Effector CD8-positive, alpha-beta T cell (primary cell): ENCODE measurements at regions not wholly inside any gene's neighbourhood (a gene's known extent, or its start where the extent isn't known, plus 50 kb on each side); places are given as distances from the start of the nearest gene placed in this dataset.
A peak's percentile ranks its signal among the peaks of the same experiment; 100 is the strongest.

Experiments
- DNase-seq: peaks from one replicate; lab custom pipeline; 2025; lab: John Stamatoyannopoulos, UW

DNA sequence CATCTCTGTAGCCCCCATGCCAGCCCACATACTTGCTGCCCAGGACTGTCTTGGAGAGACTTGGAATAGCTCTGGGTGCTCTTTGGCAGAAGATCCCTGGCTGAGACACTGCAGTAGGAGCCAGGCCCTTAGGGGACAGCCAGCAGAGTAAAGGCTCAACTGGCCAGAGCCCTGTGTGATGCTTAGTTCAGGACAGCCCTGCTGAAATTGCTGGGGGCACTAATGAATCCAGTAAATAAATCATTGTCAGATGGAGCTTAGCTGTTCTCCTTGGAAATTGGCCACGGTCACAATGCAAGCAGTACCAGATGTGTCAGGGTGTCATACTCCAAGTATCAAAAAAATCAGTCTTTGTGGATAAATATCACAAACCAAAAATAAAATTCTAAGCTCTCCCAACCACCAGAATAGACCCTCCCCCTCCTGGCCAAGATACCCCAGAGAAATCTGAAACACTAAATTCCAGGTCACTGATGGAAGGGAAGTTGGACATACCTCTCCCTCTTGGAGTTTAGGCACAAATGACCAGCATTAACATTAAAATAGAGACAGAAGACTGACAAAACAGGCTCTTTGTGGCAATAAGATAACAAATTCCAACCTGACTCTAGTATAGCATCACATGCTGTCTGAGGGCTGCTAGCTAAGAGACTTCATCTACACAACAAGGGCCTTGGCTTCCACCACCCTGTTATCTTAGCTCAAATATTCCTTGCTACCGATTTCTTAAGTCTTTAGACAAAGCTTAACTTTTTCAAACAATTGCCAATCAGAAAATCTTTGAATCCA is 83.2 kb upstream of the DNAH14 start:
- no peak for DNase-seq

DNA sequence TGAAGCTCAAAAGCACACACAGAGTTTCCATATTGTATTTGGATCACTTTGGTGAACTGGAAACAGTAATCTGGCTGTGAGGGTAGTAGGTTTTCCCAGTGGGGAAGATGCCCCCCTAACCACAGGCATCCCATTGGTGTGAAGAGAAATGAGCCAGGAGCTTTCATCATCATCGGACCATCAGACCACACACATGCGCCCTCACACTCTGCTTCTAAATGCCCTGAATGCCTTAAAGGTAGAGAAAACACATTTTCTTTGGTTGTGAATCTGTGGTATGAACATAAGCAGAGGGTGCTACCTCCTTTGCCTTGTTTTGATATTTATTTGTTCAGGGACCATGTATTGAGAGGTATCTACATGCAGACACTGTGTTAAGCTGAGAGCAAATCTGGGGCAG is 79.0 kb upstream of the DNAH14 start:
- no peak for DNase-seq

DNA sequence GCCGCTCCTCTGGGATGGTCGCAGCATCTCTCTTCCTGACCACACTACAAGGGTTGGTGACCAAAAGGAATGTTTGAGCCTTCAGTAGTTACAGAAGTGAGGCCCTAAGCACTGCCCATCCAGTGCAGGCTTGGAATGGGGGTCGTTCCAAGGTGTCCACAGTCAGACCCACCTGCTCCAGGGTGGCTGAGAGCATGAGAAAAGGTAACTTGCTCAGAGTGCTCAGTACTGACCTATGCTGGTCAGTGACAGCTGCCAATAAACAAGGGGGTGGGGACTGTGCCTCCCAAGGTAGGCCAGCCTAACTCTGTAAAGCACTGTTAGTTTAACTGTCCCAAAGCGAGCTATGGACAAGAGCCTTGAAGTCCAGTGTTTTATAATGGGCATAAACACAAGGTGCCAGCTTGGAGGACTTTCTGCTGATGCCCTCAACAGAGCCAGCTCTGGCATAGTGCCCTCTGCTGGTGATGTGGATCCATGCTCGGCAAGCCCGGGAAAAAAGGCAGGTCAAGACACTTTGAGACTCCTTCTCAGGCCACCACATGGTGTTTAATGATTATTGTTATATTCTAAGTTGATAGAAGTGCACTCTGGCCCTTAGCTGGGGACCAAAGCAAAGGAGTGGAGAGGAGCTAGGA is 78.1 kb upstream of the DNAH14 start:
- DNase-seq: peak; percentile 24

DNA sequence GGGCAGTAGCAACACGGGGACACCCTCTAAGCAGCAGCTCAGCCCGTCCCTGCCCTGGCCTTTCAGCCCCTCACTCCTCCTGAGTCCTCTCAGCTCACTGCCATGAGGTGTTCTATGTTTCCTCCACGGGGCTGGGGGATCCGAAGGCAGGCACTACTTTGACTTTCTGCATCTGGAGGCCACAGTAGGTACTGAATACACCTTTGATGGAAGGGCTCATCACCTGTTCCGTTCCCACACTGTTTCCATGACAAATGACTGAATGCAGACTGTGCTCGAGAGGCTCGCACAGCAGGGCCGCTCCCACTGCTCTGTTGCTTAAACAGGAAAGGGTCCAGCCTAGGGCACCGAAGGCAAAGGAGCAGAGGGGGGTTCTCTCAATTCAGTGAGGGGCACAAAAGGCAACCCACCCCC is 77.6 kb upstream of the DNAH14 start:
- no peak for DNase-seq

DNA sequence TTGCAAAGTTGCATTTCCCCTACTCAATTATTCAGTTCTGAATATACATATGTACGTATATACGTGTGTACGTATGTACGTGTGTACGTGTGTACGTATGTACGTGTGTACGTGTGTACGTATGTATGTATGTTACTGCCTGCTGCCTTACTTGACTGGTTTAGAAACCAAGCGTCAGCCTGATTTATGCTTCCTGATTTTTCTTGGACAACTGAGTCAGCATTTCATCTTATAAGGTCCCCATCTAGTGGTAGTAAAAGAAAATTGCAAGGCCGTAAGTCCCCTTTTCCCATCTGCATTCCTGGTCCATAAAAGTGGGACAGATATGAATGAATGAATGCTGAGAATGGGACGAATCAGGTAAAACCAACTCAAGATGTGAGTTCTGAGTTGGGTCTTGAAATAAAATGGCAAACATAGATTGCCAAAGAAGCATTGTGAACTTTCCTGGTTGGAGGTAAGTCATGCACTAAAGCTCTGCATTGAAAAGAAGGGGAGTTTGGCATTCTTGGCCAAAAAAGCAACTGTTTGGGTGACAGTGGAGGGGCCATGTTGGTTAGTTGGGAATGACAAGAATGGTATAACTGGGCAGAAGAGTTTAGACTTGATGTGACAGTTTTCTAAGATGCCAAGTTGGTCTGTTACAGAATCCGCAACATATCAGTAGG is 76.4 kb upstream of the DNAH14 start:
- DNase-seq: no peak

DNA sequence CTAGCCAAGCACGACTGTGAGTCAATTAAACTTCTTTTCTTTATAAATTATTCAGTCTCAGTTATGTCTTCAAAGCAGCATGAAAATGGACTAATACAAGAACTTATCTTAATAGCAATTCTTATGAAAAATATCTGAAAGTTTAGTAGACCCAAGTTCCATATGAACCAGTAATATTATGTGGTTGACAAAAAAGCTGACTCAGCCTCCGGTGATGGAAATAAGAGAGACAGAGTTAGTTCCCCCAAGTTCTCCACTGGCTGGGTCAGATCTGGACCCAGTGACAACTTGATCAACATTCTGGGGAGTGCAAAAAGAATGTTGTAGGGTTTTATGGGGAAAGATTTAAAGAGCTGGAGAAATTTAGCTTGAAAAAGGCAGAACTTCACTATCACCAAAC is 72.5 kb upstream of the DNAH14 start:
- no peak for DNase-seq

DNA sequence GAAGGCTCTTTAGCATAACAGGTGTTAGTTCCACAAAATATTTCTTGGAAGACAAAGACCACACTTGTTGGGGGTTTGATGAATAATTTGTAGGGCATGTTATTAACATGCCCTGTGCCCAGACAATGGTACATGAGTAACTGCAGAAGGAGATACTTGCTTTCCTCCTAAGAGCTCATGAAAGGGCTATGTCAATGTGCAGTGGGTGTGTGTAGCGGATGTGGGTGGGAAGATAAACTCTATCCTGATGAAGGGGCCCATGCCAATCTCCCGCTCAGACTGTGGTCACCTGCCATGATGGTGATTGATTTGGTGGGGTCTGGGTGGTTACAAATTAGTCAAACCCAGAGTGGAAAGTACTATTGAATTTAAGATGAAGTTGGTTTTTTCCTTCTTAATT is 69.8 kb upstream of the DNAH14 start:
- DNase-seq: no peak

DNA sequence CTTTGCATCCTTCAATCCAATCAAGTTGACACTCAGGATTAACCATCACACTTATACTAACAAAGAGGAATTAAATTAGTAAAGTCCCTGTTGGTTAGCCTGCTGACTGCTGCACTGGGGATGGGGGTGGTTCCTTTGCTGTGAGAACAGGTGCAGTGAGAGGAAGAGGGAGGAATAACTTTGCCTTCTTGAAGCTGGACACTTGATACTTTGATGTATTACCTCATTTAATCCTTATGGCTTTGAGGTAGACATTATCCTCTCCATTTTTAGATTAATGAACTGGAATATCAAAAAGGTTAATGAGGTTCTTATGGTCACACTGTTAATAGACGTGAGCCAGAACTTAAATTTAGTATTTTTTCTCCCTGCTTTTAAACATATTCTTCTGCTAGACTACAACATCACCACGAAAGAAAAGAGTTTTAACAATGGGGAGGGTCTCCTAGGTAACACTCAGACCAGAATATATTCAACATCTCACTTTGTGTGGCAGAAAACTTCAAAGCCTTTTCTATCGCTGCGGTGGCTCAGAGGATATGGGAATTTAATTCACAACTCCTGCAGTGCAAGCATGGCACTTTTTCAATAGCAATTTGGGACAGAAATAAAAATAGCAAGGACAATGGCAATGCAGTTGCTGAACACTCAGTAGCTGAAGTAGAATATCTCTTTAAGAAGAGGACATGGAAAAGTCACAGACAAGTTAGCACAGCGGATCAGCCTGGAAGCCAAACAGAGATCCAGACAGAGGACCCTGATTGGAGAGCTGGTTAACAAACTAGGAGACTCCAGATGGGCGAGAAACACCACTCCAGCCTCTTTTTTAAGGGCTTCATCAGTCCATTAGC is 68.8 kb upstream of the DNAH14 start:
- DNase-seq: no peak

DNA sequence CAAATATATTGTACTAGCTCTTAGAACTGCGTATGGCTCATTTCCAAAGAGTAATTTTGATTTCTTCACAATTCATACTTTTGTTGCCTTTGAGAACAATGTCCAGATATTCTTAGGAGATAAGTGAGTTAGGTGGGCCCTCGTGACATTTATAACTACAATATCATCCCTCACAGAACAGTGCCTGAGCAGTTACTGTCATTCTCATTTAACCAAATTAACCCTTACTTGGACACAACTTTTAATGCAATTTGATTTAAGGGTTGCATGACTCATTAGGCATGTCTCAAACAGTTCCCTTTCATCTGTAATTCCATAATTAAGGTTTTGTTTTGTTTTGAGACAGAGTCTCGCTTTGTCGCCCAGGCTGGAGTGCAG is 68.1 kb upstream of the DNAH14 start:
- no peak for DNase-seq

DNA sequence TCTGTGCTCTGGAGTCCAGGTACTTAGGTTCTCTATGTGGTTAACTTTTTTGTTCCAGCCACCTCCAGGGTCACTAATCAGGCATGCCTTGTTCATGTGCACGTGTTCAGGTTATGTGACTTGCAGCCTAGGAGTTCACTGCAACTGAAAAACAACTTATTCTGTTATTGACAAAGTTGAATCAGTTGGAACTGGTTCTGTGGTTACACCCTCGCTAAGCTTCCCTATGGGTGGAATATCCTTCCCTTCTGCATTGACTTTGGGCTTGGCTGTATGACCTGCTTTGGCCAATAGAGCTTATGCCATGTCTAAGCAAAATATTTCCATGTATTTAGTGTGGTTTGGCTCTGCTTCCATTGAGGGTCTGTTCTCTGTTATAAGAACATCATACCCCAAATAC is 66.0 kb upstream of the DNAH14 start:
- DNase-seq: no peak

DNA sequence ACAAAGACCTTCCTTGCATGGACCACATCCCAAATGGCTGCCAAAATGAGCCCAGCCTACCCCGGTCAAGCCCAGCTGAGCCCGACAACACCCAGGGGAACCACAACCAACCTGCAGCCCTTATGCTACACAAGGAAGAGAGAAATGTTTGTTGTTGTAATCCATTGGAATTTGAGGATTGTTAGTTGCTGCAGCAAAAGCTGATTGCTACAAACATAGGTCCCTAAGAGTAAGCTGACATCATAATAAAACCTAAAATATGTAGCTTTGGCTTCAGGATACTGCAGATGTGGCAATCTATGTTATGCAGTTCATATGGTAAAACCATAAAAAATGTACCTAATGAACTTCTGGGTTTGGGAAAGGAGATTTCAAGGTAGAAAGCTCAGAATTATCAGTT is 65.5 kb upstream of the DNAH14 start:
- DNase-seq: no peak

DNA sequence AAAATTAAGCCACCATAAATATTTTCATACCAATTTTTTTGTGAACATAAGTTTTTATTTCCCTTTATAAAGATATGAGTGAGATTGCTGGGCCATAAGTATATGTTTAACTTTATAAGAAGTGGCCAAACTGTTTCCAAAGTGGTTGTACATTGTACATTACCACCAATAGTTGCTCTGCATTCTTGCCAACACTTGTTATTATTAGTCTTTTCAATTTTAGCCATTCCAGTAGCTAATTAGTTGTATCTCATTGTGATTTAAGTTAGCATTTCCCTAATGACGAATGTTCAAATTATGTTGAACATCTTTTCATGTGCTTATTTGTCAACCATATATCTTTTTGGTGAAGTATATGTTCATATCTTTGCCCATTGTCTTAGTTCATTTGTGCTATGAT is 64.0 kb upstream of the DNAH14 start:
- DNase-seq: no peak

DNA sequence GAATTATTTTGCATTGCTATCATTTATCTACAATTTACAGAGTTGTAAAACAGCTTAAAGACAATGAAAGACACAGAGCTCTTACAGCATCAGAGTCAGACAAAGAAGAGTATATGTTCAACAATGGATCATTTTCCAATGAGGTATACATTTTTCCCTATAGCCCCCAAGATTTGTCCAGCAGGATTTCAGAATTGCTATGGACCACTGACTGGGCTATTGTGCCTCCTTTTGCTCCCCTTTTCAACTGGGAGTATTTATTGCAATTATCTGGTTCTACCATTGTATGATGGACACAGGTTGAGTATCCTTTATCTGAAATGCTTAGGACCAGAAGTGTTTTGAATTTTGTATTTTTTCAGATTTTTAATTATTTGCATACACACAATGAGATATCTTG is 62.5 kb upstream of the DNAH14 start:
- DNase-seq: no peak

DNA sequence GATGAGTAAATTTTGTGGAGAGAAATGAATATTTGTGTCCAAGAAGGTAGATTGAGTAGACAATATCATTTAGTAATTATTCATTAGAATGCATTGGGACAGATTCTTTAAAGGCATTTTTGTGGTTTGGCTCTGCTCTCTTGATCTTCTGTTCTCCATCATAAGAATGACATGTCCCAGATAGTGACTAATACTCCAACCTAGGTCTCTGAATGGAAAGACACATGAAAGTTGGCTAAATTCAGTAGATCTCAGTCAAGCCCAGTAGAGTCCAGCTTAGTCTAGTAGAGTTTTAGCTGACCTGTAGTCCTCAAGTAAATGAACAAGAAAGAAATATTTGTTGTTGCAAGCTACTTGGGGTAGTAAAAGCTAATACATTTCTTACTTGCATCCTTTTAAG is 61.8 kb upstream of the DNAH14 start:
- no peak for DNase-seq

DNA sequence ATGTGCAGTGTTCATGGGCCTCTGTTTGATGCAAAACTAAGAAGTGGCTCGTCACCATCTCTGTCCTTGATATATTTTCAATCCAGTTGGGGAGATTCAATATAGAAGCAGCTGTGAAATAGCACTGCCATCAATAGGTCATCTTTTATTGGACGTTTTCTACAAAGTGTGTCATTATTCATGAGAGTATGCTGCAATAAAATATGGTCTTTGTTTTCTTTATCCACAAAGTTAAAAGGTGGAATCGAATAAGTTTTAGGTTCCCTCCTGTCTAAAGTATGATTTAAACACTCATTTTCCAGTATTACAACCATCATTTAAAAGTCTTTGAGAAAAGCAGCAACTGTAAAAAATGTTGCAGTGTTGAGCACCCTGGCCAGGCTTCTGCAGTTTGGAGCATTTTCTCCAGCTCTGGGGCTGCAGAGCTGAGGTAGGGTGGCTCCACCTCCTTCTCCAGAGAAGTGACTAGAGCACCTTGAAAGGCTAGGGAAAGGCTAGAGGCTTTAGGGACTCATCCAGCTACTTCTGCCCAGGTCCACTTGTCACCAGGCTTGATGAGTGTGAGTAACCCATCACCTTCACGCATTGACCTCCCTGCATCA is 56.5 kb upstream of the DNAH14 start:
- DNase-seq: no peak

DNA sequence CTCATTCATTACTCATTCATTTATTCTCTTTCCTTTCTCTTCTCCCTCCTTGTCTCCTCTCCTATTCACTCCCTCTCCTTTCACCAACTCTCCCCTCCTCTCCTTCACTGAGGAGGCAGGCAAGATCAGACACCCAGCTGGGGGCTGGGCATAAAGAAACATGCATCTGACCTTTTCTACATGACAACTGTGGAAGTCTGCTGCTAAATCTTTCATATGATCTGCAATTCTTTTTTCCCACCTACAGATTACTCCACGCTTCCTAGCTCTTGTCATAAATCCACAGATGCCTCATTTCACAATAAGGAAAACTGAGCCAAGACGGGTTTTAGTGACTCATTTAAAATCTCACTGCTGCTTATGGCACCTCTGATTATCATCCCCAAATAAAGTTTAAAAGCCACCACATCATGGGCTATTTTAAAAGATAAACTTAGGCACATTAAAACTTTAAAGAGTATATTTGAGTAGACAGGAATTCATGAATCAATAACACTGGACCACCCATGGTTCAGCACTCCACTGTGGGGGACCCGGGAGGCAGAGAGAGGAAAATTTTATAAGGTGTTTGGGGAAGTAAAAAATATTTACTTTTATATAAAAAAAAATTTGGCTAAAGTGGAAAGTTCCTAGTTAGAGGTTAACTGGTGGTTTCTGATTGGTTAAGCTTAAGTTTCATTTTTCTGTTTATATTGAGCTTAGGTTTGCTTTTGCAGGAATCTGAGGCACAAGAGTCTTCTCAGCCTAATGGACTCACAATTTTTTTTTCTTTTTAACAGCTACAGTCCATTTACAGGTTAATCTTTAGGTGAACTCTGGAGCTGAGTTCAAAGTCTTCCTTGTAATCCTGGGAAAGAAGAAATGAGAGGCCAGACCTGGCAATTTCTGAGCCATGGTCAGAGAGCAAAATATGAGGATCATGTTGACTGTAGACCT is 55.8 kb upstream of the DNAH14 start:
- no peak for DNase-seq

DNA sequence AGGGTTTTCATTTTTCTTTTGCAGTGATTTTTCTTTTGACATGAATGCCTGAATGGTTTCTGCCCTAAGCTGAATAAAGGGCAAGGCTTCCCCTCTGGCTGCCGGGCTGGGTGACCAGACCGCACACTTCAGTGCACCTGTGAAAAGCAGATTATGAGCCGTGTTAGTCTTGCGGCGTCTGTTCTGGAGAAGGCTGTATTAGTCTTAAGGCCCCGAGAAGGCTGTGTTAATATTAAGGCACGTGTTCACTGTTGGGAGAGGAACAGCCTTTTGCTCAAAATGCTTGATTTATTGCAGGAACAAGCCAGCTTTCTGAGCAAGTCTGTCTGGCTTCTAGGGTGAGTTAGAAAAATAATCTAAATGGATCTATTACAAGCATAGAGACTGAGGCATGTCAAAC is 54.7 kb upstream of the DNAH14 start:
- no peak for DNase-seq

DNA sequence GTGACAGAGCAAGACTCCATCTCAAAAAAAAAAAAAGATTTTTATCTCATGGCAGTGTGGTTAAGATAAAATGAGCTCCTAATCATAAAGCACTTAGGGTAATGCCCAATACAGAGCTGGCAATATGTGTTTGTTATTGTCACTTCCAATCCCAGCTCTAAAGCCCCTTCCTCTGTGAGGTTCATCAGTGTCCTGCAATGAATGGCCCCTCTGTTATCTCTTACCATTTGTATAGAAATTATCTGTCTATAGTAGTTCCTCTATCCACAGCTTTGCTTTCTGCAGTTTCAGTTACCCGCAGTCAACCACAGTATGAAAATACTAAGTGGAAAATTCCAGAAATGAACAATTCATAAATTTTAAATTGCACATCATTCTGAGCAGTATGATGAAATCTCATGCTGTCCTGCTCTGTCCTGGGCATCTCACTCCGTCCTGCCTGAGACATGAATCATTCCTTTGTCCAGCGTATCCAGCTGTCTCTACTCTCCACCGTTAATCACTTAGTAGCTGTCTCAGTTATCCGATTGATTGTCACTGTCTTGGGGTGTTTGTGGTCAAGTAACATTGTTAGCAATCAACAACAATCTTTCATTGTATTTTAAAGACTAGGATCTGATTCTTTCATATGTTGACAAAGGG is 50.2 kb upstream of the DNAH14 start:
- DNase-seq: no peak
